Activated gamma-delta T cell treated with anti-CD3 and anti-CD28 coated beads, Interleukin-2, amount 50 U/mL, for 16 hours (primary cell): ENCODE measurements at regions not wholly inside any gene's neighbourhood (a gene's known extent, or its start where the extent isn't known, plus 50 kb on each side); places are given as distances from the start of the nearest gene placed in this dataset.

Experiments used
- DNase-seq: peaks from one replicate; pipeline ENCODE4 v3.0.0-alpha.2; 2020; ENCODE audit warnings: low read depth

GRCh38 chr2:176732780-176733179, 463.5 kb downstream of the MTX2 start:
- no peak for DNase-seq

DNA sequence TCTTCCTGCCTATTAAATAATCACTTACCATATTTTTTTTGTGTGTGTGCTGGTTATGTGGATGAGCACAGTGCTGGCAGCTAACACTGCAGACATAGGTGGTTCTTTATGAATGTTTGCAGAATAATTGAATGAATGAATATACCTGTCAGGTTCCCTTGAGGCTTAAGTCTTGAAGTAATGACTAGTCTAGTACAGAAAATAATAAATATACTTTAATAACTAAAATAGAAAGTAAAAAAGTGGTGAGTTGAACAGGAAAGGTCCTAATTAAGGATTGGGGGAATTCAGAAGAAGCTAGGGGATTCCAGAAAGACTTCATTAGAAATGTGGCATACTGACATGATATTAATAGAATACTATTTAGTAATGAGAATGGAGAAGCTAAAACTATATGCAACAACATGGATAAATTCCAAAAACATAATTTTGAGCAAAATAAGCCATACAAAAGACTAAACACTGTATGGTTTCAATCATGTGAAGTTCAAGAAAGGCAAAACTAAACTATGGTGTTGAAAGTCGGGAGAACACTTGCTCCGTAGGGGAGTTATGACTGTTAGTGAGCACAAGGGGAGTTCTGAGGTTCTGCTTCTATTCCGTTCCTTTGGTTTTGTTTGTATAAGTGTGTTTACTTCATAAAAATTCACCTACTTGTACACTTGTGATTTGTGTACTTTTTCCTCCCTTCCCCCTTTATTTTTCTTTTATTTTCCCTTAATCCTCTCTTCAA, 464.6 kb downstream of the MTX2 start:
- no peak for DNase-seq

GRCh38 chr2:176734868-176735267, 465.6 kb downstream of the MTX2 start:
- DNase-seq, result no peak

GRCh38 chr2:176742271-176742670, 470.3 kb upstream of the HNRNPA3 start:
- no peak for DNase-seq

DNA sequence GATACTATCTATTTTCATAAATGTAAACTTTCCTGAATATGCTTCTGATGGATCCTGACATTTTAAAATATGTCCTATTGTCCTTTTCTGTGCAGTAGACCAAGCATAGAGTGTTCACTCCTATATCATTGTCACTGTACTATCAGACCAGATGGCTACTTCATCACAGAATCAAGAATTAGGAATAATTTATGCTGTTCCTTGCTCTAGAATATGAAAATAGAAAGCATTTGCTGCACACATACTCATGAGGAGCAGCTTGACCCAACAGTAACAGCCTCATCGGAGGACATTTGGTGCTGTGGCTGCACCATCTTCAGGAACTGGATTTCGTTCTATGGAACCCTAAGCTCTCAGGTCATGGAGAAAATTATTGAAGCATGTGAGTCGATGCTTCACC, 468.9 kb upstream of the HNRNPA3 start:
- DNase-seq, result no peak

- no peak for DNase-seq
Observed at GRCh38 chr2:176744146-176744545, 468.4 kb upstream of the HNRNPA3 start.

GRCh38 chr2:176745543-176746200, 466.9 kb upstream of the HNRNPA3 start:
- no peak for DNase-seq

GRCh38 chr2:176746411-176746810, 466.2 kb upstream of the HNRNPA3 start:
- DNase-seq, result no peak

- DNase-seq, result no peak
Observed at GRCh38 chr2:176747506-176747905, 465.1 kb upstream of the HNRNPA3 start.

- no peak for DNase-seq
Observed at GRCh38 chr2:176747928-176748327, 464.7 kb upstream of the HNRNPA3 start.

GRCh38 chr2:176748662-176749061, 463.9 kb upstream of the HNRNPA3 start:
- DNase-seq, result no peak

GRCh38 chr2:176751314-176752227, 461.0 kb upstream of the HNRNPA3 start:
- DNase-seq, result no peak

- no peak for DNase-seq
Observed at GRCh38 chr2:176752295-176752694, 460.3 kb upstream of the HNRNPA3 start.

- DNase-seq, result no peak
Observed at GRCh38 chr2:176753205-176753604, 459.4 kb upstream of the HNRNPA3 start.

DNA sequence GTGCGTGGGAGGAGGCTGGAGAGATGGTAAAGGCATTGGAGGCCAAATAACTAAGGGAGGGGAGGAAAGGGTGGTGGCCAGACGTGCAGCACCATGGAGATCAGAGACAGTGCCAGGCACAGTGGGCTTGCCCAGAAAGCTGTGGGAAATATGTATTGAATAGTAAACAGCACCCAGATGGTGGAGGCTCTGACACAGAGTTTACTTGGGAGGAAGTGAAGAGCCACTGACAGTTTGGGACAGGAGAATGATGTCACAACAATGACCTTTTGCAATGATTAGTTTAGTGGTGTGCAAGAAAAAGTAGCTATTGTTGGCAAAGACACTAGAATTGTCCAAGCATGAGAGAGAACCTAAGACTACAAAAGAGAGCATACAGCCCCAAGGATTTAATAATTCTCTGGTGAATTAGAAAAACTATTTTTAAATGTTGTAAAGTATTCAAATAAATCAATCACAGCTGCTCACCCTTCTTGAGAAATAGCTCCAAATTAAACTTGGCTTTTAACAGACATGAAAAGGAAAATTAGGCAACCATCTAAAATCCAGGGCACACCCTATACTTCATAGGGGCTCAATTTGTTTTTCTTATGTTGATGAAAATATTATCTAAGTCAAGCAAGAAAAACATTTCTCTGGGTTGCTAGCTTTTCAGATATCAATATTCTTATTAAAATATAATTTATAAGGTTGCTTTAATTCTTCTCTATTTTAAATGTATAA, 458.7 kb upstream of the HNRNPA3 start:
- DNase-seq, result no peak

DNA sequence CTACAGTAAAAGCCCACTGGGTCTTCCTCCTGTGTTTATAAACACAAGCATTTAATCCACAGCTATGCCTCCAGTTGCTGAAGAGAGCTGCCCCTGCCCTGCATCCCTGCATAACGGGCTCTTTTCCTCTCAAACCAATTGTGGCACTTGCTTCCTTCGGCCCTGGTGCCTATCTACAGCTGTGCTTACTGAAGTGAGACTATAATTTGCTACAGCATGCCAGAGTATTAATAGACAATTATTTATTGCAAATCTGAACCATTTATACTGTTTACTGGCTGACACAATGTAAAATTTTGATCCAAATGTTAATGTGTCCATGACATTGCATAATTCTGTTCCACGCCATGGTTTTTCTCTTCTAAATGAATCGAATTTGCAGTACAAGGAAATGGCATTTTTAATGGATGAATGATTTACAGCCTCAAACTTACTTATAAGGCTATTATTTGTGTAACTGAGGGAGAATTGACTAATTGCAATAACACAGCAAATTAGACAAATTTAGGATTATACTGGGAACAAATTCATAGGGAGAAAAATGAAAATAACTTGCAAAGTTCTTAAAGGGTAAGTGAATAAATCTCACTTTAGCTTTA, 457.0 kb upstream of the HNRNPA3 start:
- DNase-seq, result no peak

- DNase-seq, result no peak
Observed at GRCh38 chr2:176758426-176758825, 454.2 kb upstream of the HNRNPA3 start.

DNA sequence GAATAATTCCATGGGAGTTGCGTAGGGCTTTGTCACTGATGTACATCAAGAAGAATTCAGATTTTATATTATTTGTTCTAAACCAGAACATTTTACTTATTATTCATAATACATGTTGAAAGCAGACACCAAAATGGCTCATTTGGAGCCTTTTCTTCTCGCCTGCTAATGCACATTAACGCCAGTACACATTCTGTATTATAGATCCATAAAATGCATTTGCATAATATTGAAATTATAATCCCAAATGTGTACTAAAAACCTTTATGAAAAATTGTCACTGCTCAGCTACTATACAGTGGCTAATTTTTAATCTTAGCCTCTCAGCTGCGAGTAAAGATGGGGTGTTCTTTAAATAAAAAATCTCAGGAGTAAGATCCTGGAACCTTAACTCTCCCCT, 452.2 kb upstream of the HNRNPA3 start:
- no peak for DNase-seq

GRCh38 chr2:176763130-176763529, 449.5 kb upstream of the HNRNPA3 start:
- no peak for DNase-seq

GRCh38 chr2:176763851-176764404, 448.7 kb upstream of the HNRNPA3 start:
- no peak for DNase-seq

DNA sequence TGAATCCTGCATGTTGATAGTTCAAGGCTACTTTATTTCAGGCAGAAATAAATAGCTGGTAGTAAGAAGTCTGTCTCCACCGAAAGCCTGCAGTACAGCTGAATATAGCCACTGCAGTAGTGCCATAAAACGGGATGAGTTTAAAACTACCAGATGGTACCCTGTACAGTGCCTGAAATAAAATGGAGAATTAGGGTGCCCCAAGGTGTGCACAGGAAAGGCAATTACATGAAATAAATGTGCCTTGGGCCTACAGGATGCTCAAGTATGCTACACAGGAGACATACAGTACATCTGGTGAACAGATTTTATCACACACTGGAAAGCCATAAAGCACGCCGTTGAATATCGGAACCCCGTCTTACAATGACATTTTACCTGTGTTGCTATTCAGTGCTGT, 447.7 kb upstream of the HNRNPA3 start:
- no peak for DNase-seq
